Ishikawa (cell line): ENCODE measurements at regions not wholly inside any gene's neighbourhood (a gene's known extent, or its start where the extent isn't known, plus 50 kb on each side); places are given as distances from the start of the nearest gene placed in this dataset.

ENCODE experiments used
- CEBPB ChIP-seq: IDR thresholded peaks from 2 replicates; pipeline ENCODE4 v1.6.1; 2012
- EGR1 ChIP-seq: IDR thresholded peaks from 2 replicates; pipeline ENCODE4 v1.6.1; 2012
- EP300 ChIP-seq: IDR thresholded peaks from 2 replicates; pipeline ENCODE4 v1.6.1; 2012; ENCODE audit warnings: borderline replicate concordance
- FOXM1 ChIP-seq: IDR thresholded peaks from 2 replicates; pipeline ENCODE4 v1.6.1; 2012; ENCODE audit warnings: low read depth, borderline replicate concordance
- MAX ChIP-seq: IDR thresholded peaks from 2 replicates; pipeline ENCODE4 v1.6.1; 2012
- NFIC ChIP-seq: IDR thresholded peaks from 2 replicates; pipeline ENCODE4 v1.6.1; 2012
- RAD21 ChIP-seq: IDR thresholded peaks from 2 replicates; pipeline ENCODE4 v1.6.1; 2012; ENCODE audit warnings: low read depth
- REST ChIP-seq: IDR thresholded peaks from 2 replicates; pipeline ENCODE4 v1.6.1; 2012; ENCODE audit warnings: low read depth, mild to moderate bottlenecking
- TAF1 ChIP-seq: IDR thresholded peaks from 2 replicates; pipeline ENCODE4 v1.6.1; 2012; ENCODE audit warnings: low read depth, mild to moderate bottlenecking
- TCF12 ChIP-seq: IDR thresholded peaks from 2 replicates; pipeline ENCODE4 v1.6.1; 2012; ENCODE audit warnings: low read depth
- TEAD4 ChIP-seq: IDR thresholded peaks from 2 replicates; pipeline ENCODE4 v1.6.1; 2012
- USF1 ChIP-seq: IDR thresholded peaks from 2 replicates; pipeline ENCODE4 v1.6.1; 2012
- YY1 ChIP-seq: IDR thresholded peaks from 2 replicates; pipeline ENCODE4 v1.6.1; 2012; ENCODE audit warnings: low read depth
- ZBTB7A ChIP-seq: IDR thresholded peaks from 2 replicates; pipeline ENCODE4 v1.6.1; 2012; ENCODE audit warnings: low read depth

GRCh38 chr16:87166934-87167333 lies 150.3 kb downstream of the C16orf95 start:
- TF ChIP-seq RAD21 (no peak), EP300 (no peak), YY1 (no peak), TAF1 (no peak), USF1 (no peak), MAX (no peak), REST (no peak), CEBPB (no peak), EGR1 (no peak), ZBTB7A (no peak), TCF12 (no peak), NFIC (no peak), FOXM1 (no peak), TEAD4 (no peak)
